ENCODE measurements at regions not wholly inside any gene's neighbourhood (a gene's known extent, or its start where the extent isn't known, plus 50 kb on each side); places are given as distances from the start of the nearest gene placed in this dataset.

DNA sequence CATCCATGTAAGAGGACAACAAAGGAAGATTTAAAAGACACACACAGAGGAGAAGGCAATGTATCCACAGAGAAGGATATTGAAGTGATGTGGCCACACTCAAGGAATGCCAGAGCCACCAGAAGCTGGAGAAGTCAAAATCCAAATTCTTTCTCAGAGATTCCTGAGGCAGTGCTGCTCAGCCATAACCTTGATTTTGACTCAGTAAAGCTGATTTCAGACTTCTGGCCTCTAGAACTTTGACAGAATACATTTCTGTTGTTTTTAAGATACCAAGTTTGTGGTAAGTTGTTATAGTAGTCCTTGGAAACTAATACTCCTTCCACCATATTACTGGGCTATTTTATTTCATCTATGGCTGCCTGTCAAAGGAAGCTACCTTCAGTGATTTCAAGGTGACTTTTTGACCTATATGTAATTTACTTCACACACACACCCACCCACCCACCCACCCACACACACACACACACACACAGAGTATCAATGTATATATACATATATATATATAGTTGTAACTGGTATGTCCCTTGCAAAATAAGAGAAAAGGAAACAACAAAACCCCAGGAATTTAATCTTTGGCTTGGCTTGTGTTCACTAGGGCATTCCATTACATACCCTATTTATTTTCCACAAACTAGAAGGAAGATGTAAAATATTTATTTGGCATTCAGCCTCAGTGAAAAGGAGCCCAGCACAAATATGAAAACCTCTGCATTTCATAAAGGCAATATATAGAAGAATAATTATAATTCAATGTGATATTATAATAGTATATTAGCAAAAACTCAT, 142.1 kb upstream of the PTGFR start:
- no peak for TF ChIP-seq POLR2AphosphoS5 (IDR thresholded peaks at IDR 0.05)
- no peak for TF ChIP-seq POLR2A (IDR thresholded peaks at IDR 0.05)
